ENCODE measurements at regions not wholly inside any gene's neighbourhood (a gene's known extent, or its start where the extent isn't known, plus 50 kb on each side); places are given as distances from the start of the nearest gene placed in this dataset.

DNA sequence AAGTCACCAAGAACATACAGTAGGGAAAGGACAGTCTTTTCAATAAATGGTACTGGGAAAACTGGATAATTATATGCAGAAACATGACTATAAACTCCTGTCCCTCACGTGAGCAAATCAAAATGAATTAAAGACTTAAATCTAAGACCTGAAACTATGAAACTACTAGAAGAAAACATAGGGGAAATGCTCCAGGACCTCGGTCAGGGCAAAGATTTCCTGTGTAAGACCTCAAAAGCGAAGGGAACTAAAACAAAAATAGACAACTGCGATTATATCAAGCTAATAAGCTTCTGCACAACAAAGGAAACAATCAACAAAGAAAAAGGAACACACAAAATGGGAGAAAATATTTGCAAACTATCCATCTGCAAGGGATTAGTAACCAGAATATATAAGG, 62.7 kb downstream of the CRYGS start:
- Histone ChIP-seq H3K9ac (ENCODE audit: low read depth, low read length) (no peak overlapping the region), H3K36me3 (ENCODE audit: insufficient read depth, low read length) (no peaks in the 10 kb centered on the region), H3K9me3 (ENCODE audit: insufficient read depth, low read length, severe bottlenecking) (no peaks in the 10 kb centered on the region), H3K27me3 (ENCODE audit: insufficient read depth, low read length, poor library complexity) (no peaks in the 10 kb centered on the region), H3K79me2 (ENCODE audit: insufficient read depth, low read length) (no peaks in the 10 kb centered on the region), H2AFZ (ENCODE audit: low read depth, low read length) (no peak overlapping the region), H3K4me2 (ENCODE audit: insufficient read depth, low read length) (no peak overlapping the region), H3K4me1 (ENCODE audit: insufficient read depth, low read length) (no peaks in the 10 kb centered on the region), H3K27ac (ENCODE audit: low read length) (no peak overlapping the region), H4K20me1 (ENCODE audit: insufficient read depth, low read length) (no peaks in the 10 kb centered on the region), H3K4me3 (ENCODE audit: low read depth in 1 of 2, low read length in 2 of 2) (no peak overlapping the region)
- no peak for TF ChIP-seq EZH2 (IDR thresholded peaks at IDR 0.05; ENCODE audit: borderline replicate concordance, low read depth, low read length, severe bottlenecking)
- TF ChIP-seq, protein P1, sequence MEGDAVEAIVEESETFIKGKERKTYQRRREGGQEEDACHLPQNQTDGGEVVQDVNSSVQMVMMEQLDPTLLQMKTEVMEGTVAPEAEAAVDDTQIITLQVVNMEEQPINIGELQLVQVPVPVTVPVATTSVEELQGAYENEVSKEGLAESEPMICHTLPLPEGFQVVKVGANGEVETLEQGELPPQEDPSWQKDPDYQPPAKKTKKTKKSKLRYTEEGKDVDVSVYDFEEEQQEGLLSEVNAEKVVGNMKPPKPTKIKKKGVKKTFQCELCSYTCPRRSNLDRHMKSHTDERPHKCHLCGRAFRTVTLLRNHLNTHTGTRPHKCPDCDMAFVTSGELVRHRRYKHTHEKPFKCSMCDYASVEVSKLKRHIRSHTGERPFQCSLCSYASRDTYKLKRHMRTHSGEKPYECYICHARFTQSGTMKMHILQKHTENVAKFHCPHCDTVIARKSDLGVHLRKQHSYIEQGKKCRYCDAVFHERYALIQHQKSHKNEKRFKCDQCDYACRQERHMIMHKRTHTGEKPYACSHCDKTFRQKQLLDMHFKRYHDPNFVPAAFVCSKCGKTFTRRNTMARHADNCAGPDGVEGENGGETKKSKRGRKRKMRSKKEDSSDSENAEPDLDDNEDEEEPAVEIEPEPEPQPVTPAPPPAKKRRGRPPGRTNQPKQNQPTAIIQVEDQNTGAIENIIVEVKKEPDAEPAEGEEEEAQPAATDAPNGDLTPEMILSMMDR (IDR thresholded peaks at IDR 0.05; ENCODE audit: borderline replicate concordance, extremely low read depth, low read length, poor library complexity, severe bottlenecking): no peak
- ATAC-seq (ENCODE audit: insufficient read depth, low read depth): no peak
- no peak for DNase-seq

DNA sequence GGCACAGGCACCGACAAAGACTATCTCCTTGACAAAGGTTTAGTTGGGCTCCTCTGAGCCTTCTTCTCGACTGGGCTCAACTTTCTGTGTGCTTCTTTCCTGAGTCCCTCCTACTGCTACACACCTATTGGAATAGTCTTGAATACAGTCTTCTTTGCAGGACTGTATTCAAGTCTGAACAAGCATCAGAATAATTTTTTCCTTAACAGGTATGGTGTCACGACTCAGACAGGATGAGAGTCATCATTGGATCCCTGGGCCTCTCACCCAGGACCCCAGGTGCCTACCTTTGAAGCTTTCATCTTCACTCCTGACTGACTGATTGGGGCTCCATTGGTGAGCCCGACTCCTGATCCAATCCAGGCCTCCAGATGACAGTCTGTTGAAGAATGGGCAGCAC, 66.3 kb downstream of the CRYGS start:
- ATAC-seq (ENCODE audit: insufficient read depth, low read depth) (no peak), DNase-seq (no peak)
- H3K36me3 ChIP-seq (ENCODE audit: insufficient read depth, low read length): no peaks in the 10 kb centered on the region
- no peak overlapping the region for H3K4me3 ChIP-seq (ENCODE audit: low read depth in 1 of 2, low read length in 2 of 2)
- no peak overlapping the region for H3K4me2 ChIP-seq (ENCODE audit: insufficient read depth, low read length)
- H3K9ac ChIP-seq (ENCODE audit: low read depth, low read length): no peak overlapping the region
- H2AFZ ChIP-seq (ENCODE audit: low read depth, low read length): no peak overlapping the region
- H3K27ac ChIP-seq (ENCODE audit: low read length): no peak overlapping the region
- H3K4me1 ChIP-seq (ENCODE audit: insufficient read depth, low read length): no peaks in the 10 kb centered on the region
- H3K27me3 ChIP-seq (ENCODE audit: insufficient read depth, low read length, poor library complexity): peaks cover 2% of the 10 kb centered on the region
- H3K79me2 ChIP-seq (ENCODE audit: insufficient read depth, low read length): no peaks in the 10 kb centered on the region
- H4K20me1 ChIP-seq (ENCODE audit: insufficient read depth, low read length): no peaks in the 10 kb centered on the region
- no peaks in the 10 kb centered on the region for H3K9me3 ChIP-seq (ENCODE audit: insufficient read depth, low read length, severe bottlenecking)
- no peak for TF ChIP-seq EZH2 (IDR thresholded peaks at IDR 0.05; ENCODE audit: borderline replicate concordance, low read depth, low read length, severe bottlenecking)
- TF ChIP-seq, protein P1 (IDR thresholded peaks at IDR 0.05; ENCODE audit: borderline replicate concordance, extremely low read depth, low read length, poor library complexity, severe bottlenecking): no peak

DNA sequence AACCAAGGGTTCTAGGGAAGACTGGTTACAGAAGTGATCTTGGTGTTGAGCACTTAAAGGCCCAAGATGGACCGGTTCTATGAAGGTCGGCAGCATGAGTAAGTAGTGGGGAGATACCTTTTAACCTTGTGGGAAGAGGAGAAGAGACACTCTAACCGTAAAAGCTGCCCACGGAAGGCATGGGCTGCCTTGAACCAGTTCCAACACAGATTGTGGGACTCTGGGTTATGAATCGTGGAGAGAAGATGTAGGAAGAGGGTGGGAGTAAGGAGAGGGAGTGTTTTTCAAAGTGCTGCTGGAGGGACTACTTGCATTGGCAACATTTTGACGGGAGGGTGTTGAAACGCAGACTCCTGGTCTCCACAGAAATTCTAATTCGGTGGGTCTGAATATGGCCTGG, 67.1 kb downstream of the CRYGS start:
- Histone ChIP-seq H4K20me1 (ENCODE audit: insufficient read depth, low read length) (no peaks in the 10 kb centered on the region), H3K9ac (ENCODE audit: low read depth, low read length) (no peak overlapping the region), H3K9me3 (ENCODE audit: insufficient read depth, low read length, severe bottlenecking) (no peaks in the 10 kb centered on the region), H3K79me2 (ENCODE audit: insufficient read depth, low read length) (no peaks in the 10 kb centered on the region), H3K27ac (ENCODE audit: low read length) (no peak overlapping the region), H3K4me1 (ENCODE audit: insufficient read depth, low read length) (no peaks in the 10 kb centered on the region), H3K36me3 (ENCODE audit: insufficient read depth, low read length) (no peaks in the 10 kb centered on the region), H3K27me3 (ENCODE audit: insufficient read depth, low read length, poor library complexity) (peaks cover 2% of the 10 kb centered on the region), H2AFZ (ENCODE audit: low read depth, low read length) (no peak overlapping the region), H3K4me2 (ENCODE audit: insufficient read depth, low read length) (no peak overlapping the region), H3K4me3 (ENCODE audit: low read depth in 1 of 2, low read length in 2 of 2) (no peak overlapping the region)
- no peak for ATAC-seq (ENCODE audit: insufficient read depth, low read depth)
- DNase-seq: no peak
- no peak for TF ChIP-seq EZH2 (IDR thresholded peaks at IDR 0.05; ENCODE audit: borderline replicate concordance, low read depth, low read length, severe bottlenecking)
- TF ChIP-seq, protein P1 (IDR thresholded peaks at IDR 0.05; ENCODE audit: borderline replicate concordance, extremely low read depth, low read length, poor library complexity, severe bottlenecking): no peak

DNA sequence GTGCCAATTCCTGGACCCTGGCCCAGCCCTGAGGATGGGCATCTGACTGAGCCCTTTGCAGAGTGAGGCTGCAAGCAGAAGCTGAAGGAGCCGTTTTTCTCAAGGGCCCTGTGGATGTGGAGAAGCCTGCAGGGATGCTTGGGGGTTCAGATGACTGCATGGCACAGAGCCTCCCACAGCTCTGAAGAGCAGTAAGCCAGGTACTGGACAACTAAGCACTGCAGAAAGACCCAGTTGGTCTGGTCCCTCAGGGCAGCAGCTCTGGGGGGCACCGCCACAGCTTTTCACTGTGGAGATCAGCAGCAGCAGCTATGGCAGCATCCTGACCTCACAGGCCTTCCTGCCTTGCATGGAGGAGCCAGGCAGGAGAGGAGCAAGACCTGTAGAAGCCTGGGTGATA, 67.6 kb downstream of the CRYGS start:
- Histone ChIP-seq H3K4me1 (ENCODE audit: insufficient read depth, low read length) (no peaks in the 10 kb centered on the region), H3K36me3 (ENCODE audit: insufficient read depth, low read length) (no peaks in the 10 kb centered on the region), H2AFZ (ENCODE audit: low read depth, low read length) (no peak overlapping the region), H4K20me1 (ENCODE audit: insufficient read depth, low read length) (no peaks in the 10 kb centered on the region), H3K79me2 (ENCODE audit: insufficient read depth, low read length) (no peaks in the 10 kb centered on the region), H3K9me3 (ENCODE audit: insufficient read depth, low read length, severe bottlenecking) (no peaks in the 10 kb centered on the region), H3K4me3 (ENCODE audit: low read depth in 1 of 2, low read length in 2 of 2) (no peak overlapping the region), H3K9ac (ENCODE audit: low read depth, low read length) (no peak overlapping the region), H3K27ac (ENCODE audit: low read length) (no peak overlapping the region), H3K27me3 (ENCODE audit: insufficient read depth, low read length, poor library complexity) (peaks cover 2% of the 10 kb centered on the region), H3K4me2 (ENCODE audit: insufficient read depth, low read length) (no peak overlapping the region)
- TF ChIP-seq EZH2 (IDR thresholded peaks at IDR 0.05; ENCODE audit: borderline replicate concordance, low read depth, low read length, severe bottlenecking): no peak
- TF ChIP-seq, protein P1 (IDR thresholded peaks at IDR 0.05; ENCODE audit: borderline replicate concordance, extremely low read depth, low read length, poor library complexity, severe bottlenecking): no peak
- no peak for DNase-seq
- no peak for ATAC-seq (ENCODE audit: insufficient read depth, low read depth)
